ENCODE measurements at regions not wholly inside any gene's neighbourhood (a gene's known extent, or its start where the extent isn't known, plus 50 kb on each side); places are given as distances from the start of the nearest gene placed in this dataset.

DNA sequence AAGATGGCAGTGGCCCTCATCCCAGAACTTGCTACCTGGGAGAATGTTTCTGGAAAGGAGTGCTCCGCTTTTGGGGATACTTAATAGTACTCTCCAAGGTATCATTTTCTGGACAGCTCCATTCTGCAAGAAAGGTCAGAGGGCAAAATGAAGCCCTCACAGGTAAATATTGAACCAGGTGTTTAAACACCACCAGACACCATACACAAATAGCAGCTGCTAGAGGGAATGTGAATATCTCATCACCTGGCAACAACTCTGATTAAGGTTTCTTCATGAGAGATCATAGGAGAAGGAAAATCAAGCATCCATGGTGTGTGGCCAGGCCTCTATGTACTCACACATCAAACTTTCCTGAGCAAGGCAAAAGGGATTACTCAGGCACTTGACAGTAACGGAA is 226.1 kb upstream of the FAT3 start:
- H3K4me3 Mint-ChIP-seq: no peak overlapping the region
- Histone ChIP-seq H2AFZ (ENCODE audit: insufficient read depth, low read depth, low read length, poor library complexity, severe bottlenecking) (no peak overlapping the region), H3K9me3 (replicated peaks in 1 of 2; ENCODE audit: control insufficient read depth in 1 of 2, insufficient read depth in 1 of 2, low read length in 2 of 2) (peaks cover 0 to 6% of the 10 kb centered on the region in 2 donors), H3K27me3 (ENCODE audit: control insufficient read depth in 2 of 2, insufficient read depth in 2 of 2, low read length in 2 of 2) (no peaks in the 10 kb centered on the region), H4K20me1 (ENCODE audit: insufficient read depth, low read length) (no peaks in the 10 kb centered on the region), H3K36me3 (replicated peaks in 1 of 2; ENCODE audit: control insufficient read depth in 1 of 2, insufficient read depth in 2 of 2, low read length in 2 of 2) (no peaks in the 10 kb centered on the region), H3K4me2 (replicated peaks; ENCODE audit: extremely low read depth, low read length, poor library complexity, severe bottlenecking) (no peak overlapping the region), H3K9ac (ENCODE audit: insufficient read depth, low read length, poor library complexity, severe bottlenecking) (no peak overlapping the region), H3K79me2 (ENCODE audit: insufficient read depth, low read length) (no peaks in the 10 kb centered on the region), H3K27ac (ENCODE audit: low read depth in 1 of 2, low read length in 2 of 2) (no peak overlapping the region), H3K4me3 (replicated peaks in 1 of 3; ENCODE audit: low read depth in 2 of 3, low read length in 3 of 3) (no peak overlapping the region), H3K4me1 (ENCODE audit: control insufficient read depth in 1 of 2, insufficient read depth in 2 of 2, low read length in 2 of 2) (no peaks in the 10 kb centered on the region)
- no peak for DNase-seq
- H3K9me3 Mint-ChIP-seq: peaks cover 0 to 9% (median 3%) of the 10 kb centered on the region in 7 donors
- no peak for TF ChIP-seq CTCF (IDR thresholded peaks at IDR 0.05)
- H3K36me3 Mint-ChIP-seq: no peaks in the 10 kb centered on the region
- H3K4me1 Mint-ChIP-seq: no peaks in the 10 kb centered on the region
- WGBS (ENCODE audit: insufficient coverage): no CpG with 5 or more reads among the region's 2 CpGs
- intact Hi-C loops (cut with micrococcal nuclease): no loop called here
- no peak overlapping the region for H3K27ac Mint-ChIP-seq
- H3K27me3 Mint-ChIP-seq (ENCODE audit: low read depth in 3 of 3): no peaks in the 10 kb centered on the region

- 70% methylated on average over 2 of the region's 6 CpGs for WGBS (ENCODE audit: insufficient coverage)
- DNase-seq: no peak
- Histone ChIP-seq H3K4me3 (replicated peaks in 1 of 3; ENCODE audit: low read depth in 2 of 3, low read length in 3 of 3) (no peak overlapping the region), H3K36me3 (replicated peaks in 1 of 2; ENCODE audit: control insufficient read depth in 1 of 2, insufficient read depth in 2 of 2, low read length in 2 of 2) (no peaks in the 10 kb centered on the region), H3K79me2 (ENCODE audit: insufficient read depth, low read length) (no peaks in the 10 kb centered on the region), H4K20me1 (ENCODE audit: insufficient read depth, low read length) (no peaks in the 10 kb centered on the region), H3K9ac (ENCODE audit: insufficient read depth, low read length, poor library complexity, severe bottlenecking) (no peak overlapping the region), H3K27me3 (ENCODE audit: control insufficient read depth in 2 of 2, insufficient read depth in 2 of 2, low read length in 2 of 2) (no peaks in the 10 kb centered on the region), H3K27ac (ENCODE audit: low read depth in 1 of 2, low read length in 2 of 2) (no peak overlapping the region), H3K4me1 (ENCODE audit: control insufficient read depth in 1 of 2, insufficient read depth in 2 of 2, low read length in 2 of 2) (no peaks in the 10 kb centered on the region), H2AFZ (ENCODE audit: insufficient read depth, low read depth, low read length, poor library complexity, severe bottlenecking) (no peak overlapping the region), H3K4me2 (replicated peaks; ENCODE audit: extremely low read depth, low read length, poor library complexity, severe bottlenecking) (no peak overlapping the region), H3K9me3 (replicated peaks in 1 of 2; ENCODE audit: control insufficient read depth in 1 of 2, insufficient read depth in 1 of 2, low read length in 2 of 2) (peaks cover 0 to 6% of the 10 kb centered on the region in 2 donors)
- Mint-ChIP-seq H3K4me3 (no peak overlapping the region), H3K36me3 (no peaks in the 10 kb centered on the region), H3K4me1 (no peaks in the 10 kb centered on the region), H3K9me3 (peaks cover 0 to 9% (median 3%) of the 10 kb centered on the region in 7 donors), H3K27me3 (ENCODE audit: low read depth in 3 of 3) (no peaks in the 10 kb centered on the region), H3K27ac (no peak overlapping the region)
- TF ChIP-seq CTCF (IDR thresholded peaks at IDR 0.05): no peak
- intact Hi-C loops (cut with micrococcal nuclease): no loop called here
These were observed 227.4 kb upstream of the FAT3 start for GRCh38 chr11:91997226-91997625.

Measured in CD14-positive monocyte (primary cell).